Rectal smooth muscle tissue (tissue), 1 donor: ENCODE measurements at regions not wholly inside any gene's neighbourhood (a gene's known extent, or its start where the extent isn't known, plus 50 kb on each side); places are given as distances from the start of the nearest gene placed in this dataset.

Source experiments
- H3K27ac ChIP-seq: one replicate; pipeline ENCODE4 v1.7.0; 2013; ENCODE audit warnings: low read depth, low read length, inconsistent platforms
- H3K27me3 ChIP-seq: one replicate; pipeline ENCODE4 v1.7.0; 2013; ENCODE audit warnings: low read length; ENCODE audit not compliant: control insufficient read depth, insufficient read depth
- H3K36me3 ChIP-seq: one replicate; pipeline ENCODE4 v1.7.0; 2013; ENCODE audit warnings: low read length; ENCODE audit not compliant: control insufficient read depth, insufficient read depth
- H3K4me1 ChIP-seq: one replicate; pipeline ENCODE4 v1.7.0; 2013; ENCODE audit warnings: low read length; ENCODE audit not compliant: control insufficient read depth, insufficient read depth
- H3K4me3 ChIP-seq: one replicate; pipeline ENCODE4 v1.7.0; 2013; ENCODE audit warnings: low read length
- H3K9ac ChIP-seq: one replicate; pipeline ENCODE4 v1.7.0; 2013; ENCODE audit warnings: low read length

GRCh38 chr12:25034676-25035075 is 85.8 kb upstream of the BCAT1 start:
- no peak overlapping the region for H3K9ac ChIP-seq
- no peaks in the 10 kb centered on the region for H3K27me3 ChIP-seq
- H3K4me1 ChIP-seq, result no peaks in the 10 kb centered on the region
- H3K27ac ChIP-seq, result no peak overlapping the region
- H3K36me3 ChIP-seq, result no peaks in the 10 kb centered on the region
- no peak overlapping the region for H3K4me3 ChIP-seq

- Histone ChIP-seq H3K27me3 (no peaks in the 10 kb centered on the region), H3K27ac (no peak overlapping the region), H3K4me1 (no peaks in the 10 kb centered on the region), H3K36me3 (no peaks in the 10 kb centered on the region), H3K4me3 (no peak overlapping the region), H3K9ac (no peak overlapping the region)
Observed at GRCh38 chr12:25025951-25026490, 77.1 kb upstream of the BCAT1 start.

GRCh38 chr12:25025260-25025659 is 76.4 kb upstream of the BCAT1 start:
- no peak overlapping the region for H3K9ac ChIP-seq
- H3K4me1 ChIP-seq, result no peaks in the 10 kb centered on the region
- no peaks in the 10 kb centered on the region for H3K36me3 ChIP-seq
- H3K4me3 ChIP-seq, result no peak overlapping the region
- no peaks in the 10 kb centered on the region for H3K27me3 ChIP-seq
- H3K27ac ChIP-seq, result no peak overlapping the region

- no peak overlapping the region for H3K27ac ChIP-seq
- no peak overlapping the region for H3K4me3 ChIP-seq
- H3K36me3 ChIP-seq, result no peaks in the 10 kb centered on the region
- no peaks in the 10 kb centered on the region for H3K4me1 ChIP-seq
- no peaks in the 10 kb centered on the region for H3K27me3 ChIP-seq
- H3K9ac ChIP-seq, result no peak overlapping the region
Observed at GRCh38 chr12:25023808-25024207, 74.9 kb upstream of the BCAT1 start.

GRCh38 chr12:25020621-25021243 is 71.8 kb upstream of the BCAT1 start:
- no peaks in the 10 kb centered on the region for H3K27me3 ChIP-seq
- H3K9ac ChIP-seq, result no peak overlapping the region
- H3K4me1 ChIP-seq, result no peaks in the 10 kb centered on the region
- H3K27ac ChIP-seq, result no peak overlapping the region
- H3K4me3 ChIP-seq, result no peak overlapping the region
- no peaks in the 10 kb centered on the region for H3K36me3 ChIP-seq

GRCh38 chr12:25018146-25018545 is 69.2 kb upstream of the BCAT1 start:
- H3K9ac ChIP-seq, result no peak overlapping the region
- no peaks in the 10 kb centered on the region for H3K36me3 ChIP-seq
- no peak overlapping the region for H3K27ac ChIP-seq
- no peaks in the 10 kb centered on the region for H3K27me3 ChIP-seq
- H3K4me1 ChIP-seq, result no peaks in the 10 kb centered on the region
- no peak overlapping the region for H3K4me3 ChIP-seq

- no peaks in the 10 kb centered on the region for H3K4me1 ChIP-seq
- no peaks in the 10 kb centered on the region for H3K27me3 ChIP-seq
- H3K4me3 ChIP-seq, result no peak overlapping the region
- H3K9ac ChIP-seq, result no peak overlapping the region
- H3K27ac ChIP-seq, result no peak overlapping the region
- H3K36me3 ChIP-seq, result no peaks in the 10 kb centered on the region
Observed at GRCh38 chr12:25017336-25017735, 68.4 kb upstream of the BCAT1 start.

GRCh38 chr12:25014961-25015360 is 66.1 kb upstream of the BCAT1 start:
- H3K36me3 ChIP-seq, result no peaks in the 10 kb centered on the region
- no peak overlapping the region for H3K27ac ChIP-seq
- no peaks in the 10 kb centered on the region for H3K27me3 ChIP-seq
- no peaks in the 10 kb centered on the region for H3K4me1 ChIP-seq
- no peak overlapping the region for H3K9ac ChIP-seq
- H3K4me3 ChIP-seq, result no peak overlapping the region

GRCh38 chr12:25013061-25013460 is 64.2 kb upstream of the BCAT1 start:
- Histone ChIP-seq H3K27ac (no peak overlapping the region), H3K27me3 (no peaks in the 10 kb centered on the region), H3K4me3 (no peak overlapping the region), H3K4me1 (no peaks in the 10 kb centered on the region), H3K36me3 (no peaks in the 10 kb centered on the region), H3K9ac (no peak overlapping the region)

- no peak overlapping the region for H3K9ac ChIP-seq
- H3K27me3 ChIP-seq, result no peaks in the 10 kb centered on the region
- H3K27ac ChIP-seq, result no peak overlapping the region
- no peaks in the 10 kb centered on the region for H3K4me1 ChIP-seq
- H3K4me3 ChIP-seq, result no peak overlapping the region
- no peaks in the 10 kb centered on the region for H3K36me3 ChIP-seq
Observed at GRCh38 chr12:25009496-25010092, 60.7 kb upstream of the BCAT1 start.

- Histone ChIP-seq H3K27me3 (no peaks in the 10 kb centered on the region), H3K4me3 (no peak overlapping the region), H3K4me1 (no peaks in the 10 kb centered on the region), H3K9ac (no peak overlapping the region), H3K27ac (no peak overlapping the region), H3K36me3 (no peaks in the 10 kb centered on the region)
Observed at GRCh38 chr12:25005376-25005775, 56.5 kb upstream of the BCAT1 start.

- Histone ChIP-seq H3K27ac (no peak overlapping the region), H3K27me3 (no peaks in the 10 kb centered on the region), H3K9ac (no peak overlapping the region), H3K4me3 (no peak overlapping the region), H3K36me3 (no peaks in the 10 kb centered on the region), H3K4me1 (no peaks in the 10 kb centered on the region)
Observed at GRCh38 chr12:25004447-25004846, 55.5 kb upstream of the BCAT1 start.

- no peak overlapping the region for H3K4me3 ChIP-seq
- H3K9ac ChIP-seq, result no peak overlapping the region
- no peak overlapping the region for H3K27ac ChIP-seq
- H3K36me3 ChIP-seq, result no peaks in the 10 kb centered on the region
- H3K27me3 ChIP-seq, result no peaks in the 10 kb centered on the region
- peaks cover 5% of the 10 kb centered on the region for H3K4me1 ChIP-seq
Observed at GRCh38 chr12:25001311-25001710, 52.4 kb upstream of the BCAT1 start.
